HG02943 (cell line): ENCODE measurements at regions not wholly inside any gene's neighbourhood (a gene's known extent, or its start where the extent isn't known, plus 50 kb on each side); places are given as distances from the start of the nearest gene placed in this dataset.

ENCODE experiments used
- ATAC-seq: cut with Tn5 transposase; IDR thresholded peaks from one replicate; pipeline ENCODE4 v1.9.1; 2021; ENCODE audit warnings: mild to moderate bottlenecking, low read depth, moderate library complexity; ENCODE audit not compliant: unreplicated experiment

- no peak for ATAC-seq
These were observed 487.2 kb upstream of the SOX5 start for GRCh38 chr12:24436667-24437066.

DNA sequence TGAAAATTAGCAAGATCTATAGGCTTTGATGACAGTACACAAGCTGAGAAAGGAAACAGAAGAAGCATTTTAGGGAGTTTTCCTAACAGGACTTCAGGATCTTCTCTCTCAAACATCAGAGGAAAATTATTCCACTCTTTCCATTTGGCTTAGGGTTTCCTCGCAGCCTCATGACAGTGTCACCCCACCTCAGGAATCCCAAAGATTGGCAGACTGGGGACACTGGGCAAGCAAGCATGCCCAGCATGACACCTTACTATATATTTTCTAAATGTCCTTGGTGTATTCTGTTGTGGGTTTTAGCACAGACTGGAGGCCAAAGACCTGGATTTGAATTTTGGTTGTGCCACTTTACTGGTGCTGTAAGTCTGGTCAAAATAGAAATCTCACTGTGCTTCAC lies 482.4 kb upstream of the SOX5 start:
- ATAC-seq = no peak

- ATAC-seq = no peak
These were observed 478.3 kb upstream of the SOX5 start for GRCh38 chr12:24427776-24428175.

DNA sequence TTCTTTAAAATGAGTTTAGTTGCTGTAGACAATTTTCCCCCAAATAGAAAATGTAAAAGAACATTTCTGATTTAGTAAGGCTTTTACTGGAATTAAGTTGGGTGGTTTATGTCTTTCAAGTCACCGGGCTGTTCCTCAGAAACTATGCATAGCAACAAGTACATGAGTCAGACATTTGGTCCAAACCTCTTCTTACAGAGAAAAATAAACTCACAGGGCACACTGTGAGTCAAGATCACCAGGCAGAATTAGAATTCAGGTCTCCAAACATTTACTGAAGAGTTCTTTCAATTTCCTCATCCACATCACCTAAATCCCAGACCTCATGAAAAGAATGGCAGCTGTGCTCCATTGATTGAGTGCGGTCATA lies 476.1 kb upstream of the SOX5 start:
- ATAC-seq = no peak

- ATAC-seq = no peak
These were observed 475.6 kb upstream of the SOX5 start for GRCh38 chr12:24424889-24425600.

DNA sequence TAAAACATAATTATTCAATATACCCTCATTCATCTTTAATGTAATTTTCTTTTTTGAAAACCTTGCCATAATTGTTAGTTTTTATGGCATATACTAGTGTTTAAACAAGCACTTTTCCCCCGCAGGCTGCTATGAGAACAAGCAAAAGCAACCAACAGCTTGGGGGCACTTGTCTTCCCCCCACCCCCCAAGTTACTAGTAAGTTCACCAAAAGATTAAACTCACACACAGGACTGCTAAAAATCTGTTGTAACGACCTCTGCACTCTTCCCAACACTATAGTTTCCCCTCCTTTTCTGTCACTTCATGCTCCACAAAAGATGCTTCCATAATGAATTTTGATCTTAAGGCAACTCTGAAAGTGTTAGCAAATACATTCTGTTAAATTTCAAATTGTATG lies 474.9 kb upstream of the SOX5 start:
- ATAC-seq = no peak

GRCh38 chr12:24423611-24424010 lies 474.1 kb upstream of the SOX5 start:
- ATAC-seq = no peak

GRCh38 chr12:24421759-24422158 lies 472.3 kb upstream of the SOX5 start:
- ATAC-seq = no peak

GRCh38 chr12:24418157-24418556 lies 468.7 kb upstream of the SOX5 start:
- no peak for ATAC-seq

DNA sequence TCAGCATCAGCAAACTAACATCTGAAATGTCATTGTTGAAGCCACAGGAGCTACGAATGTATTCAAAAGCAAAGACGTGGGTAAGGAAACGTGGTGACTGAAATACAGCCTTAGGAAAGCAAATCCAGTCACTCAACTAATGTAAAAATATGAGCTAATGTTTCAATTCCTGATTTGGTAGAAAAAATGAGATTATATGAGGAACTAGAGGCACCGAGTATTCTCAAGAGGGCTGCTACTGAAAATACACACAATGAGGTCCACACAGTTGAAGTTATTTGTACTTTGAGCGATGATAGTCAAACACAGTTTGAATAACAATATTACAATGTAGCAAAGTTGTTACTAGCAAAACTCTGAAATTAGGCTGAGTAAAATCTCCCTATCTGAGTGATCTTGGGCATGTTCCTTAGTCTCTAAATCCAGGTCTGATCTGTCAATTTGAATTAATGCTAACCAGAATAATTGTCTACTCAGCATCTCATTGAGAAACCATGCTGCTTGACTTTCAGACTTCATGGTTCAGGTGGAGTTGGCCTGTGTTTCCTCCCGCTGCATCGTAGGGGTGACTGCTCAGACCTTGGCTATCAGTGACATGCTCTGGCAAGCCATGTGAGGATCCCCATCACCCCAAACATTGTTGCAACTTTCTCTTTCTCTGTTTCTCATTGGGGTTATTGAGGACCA lies 467.1 kb upstream of the SOX5 start:
- no peak for ATAC-seq

- ATAC-seq = no peak
These were observed 466.5 kb upstream of the SOX5 start for GRCh38 chr12:24415934-24416333.

GRCh38 chr12:24414480-24414879 lies 465.0 kb upstream of the SOX5 start:
- no peak for ATAC-seq

GRCh38 chr12:24411948-24412347 lies 462.5 kb upstream of the SOX5 start:
- no peak for ATAC-seq

DNA sequence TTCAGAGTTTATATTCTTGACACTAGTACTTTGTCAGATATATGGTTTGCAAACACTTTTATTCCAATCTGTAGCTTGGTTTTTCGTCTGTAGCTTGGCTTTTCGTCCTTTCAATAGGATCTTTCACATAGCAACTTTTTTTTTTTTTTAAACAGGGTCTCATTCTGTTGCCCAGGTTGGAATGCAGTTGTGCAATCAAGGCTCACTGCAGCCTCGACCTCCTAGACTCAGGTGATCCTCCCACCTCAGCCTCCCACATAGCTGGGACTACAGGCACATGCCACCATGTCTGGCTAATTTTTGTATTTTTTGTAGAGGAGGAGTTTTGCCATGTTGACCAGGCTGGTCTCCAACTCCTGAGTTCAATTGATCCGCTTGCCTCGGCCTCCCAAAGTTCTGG lies 460.4 kb upstream of the SOX5 start:
- ATAC-seq = no peak

DNA sequence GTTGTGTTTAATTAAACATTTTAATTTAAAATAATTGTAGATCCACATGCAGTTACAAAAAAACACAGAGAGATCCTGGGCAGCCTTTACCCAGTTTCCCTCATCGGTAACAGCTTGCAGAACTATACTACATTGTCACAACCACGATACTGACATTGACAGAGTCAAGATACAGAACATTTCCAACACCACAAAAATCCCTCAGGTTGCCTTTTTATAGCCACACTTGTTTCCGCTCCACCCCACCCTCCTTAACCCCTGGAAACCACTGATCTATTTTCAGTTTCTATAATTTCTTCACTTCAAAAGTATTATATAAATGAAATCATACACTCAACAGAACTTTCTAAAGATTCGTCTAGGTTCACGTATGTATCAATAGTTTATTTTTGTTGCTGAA lies 458.8 kb upstream of the SOX5 start:
- no peak for ATAC-seq

DNA sequence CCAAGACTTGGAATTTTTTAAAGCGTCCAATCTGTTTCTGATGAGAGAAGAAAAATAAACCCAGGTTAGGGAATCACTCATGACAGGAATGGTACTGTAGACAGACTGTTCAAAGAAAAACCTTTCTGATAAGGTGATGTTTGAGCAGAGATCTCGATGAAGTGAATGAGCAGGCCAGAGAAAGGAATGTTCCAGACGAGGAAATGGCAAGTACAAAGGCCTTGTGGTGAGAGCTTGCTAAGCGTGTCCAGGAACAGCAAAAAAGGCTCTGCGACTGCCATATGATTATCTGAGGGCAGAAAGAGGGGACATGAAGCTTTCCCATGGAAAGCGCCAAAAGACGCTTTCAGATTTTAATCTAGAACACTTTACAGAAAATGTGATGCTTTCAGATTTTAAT lies 458.4 kb upstream of the SOX5 start:
- no peak for ATAC-seq

GRCh38 chr12:24404086-24404815 lies 454.8 kb upstream of the SOX5 start:
- no peak for ATAC-seq

- no peak for ATAC-seq
These were observed 451.1 kb upstream of the SOX5 start for GRCh38 chr12:24400533-24400932.

DNA sequence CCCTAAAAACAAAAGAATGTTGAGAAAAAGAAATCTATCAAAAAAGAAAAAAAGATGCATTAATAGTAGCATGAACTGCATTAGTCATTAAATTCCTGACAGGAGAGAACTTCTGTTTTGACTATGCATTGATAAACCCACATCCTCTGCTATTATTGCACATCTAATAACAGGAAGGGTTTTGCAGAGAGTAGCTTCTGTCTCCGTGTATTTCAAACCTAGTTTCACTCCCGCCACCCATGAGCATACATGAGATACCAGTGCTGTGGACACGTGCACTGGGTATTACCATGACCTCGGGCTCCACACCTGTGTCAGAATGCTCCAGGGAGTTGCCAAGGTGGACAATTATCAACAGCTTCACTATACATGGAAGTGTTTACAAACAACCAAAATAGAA lies 449.1 kb upstream of the SOX5 start:
- ATAC-seq = peak; percentile 82

DNA sequence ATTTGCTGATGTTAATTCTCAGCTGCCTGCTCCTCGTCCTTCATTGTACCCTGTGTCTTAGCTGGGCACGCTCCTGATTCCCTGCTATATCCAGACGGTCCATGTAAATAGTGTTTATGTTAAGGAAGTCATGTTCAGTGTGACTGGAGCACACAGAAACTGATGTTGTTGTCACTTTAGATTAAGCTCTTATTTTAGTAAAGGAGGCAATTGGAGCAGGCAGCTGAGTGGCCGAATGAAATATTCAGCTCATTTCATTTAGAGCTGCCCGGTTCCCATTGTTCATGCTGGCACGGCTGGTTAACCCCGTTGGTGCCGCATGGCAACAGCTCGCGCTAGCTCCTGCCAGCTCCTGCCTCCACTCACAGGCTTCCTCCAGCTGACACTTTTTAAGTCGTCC lies 446.8 kb upstream of the SOX5 start:
- ATAC-seq = no peak

DNA sequence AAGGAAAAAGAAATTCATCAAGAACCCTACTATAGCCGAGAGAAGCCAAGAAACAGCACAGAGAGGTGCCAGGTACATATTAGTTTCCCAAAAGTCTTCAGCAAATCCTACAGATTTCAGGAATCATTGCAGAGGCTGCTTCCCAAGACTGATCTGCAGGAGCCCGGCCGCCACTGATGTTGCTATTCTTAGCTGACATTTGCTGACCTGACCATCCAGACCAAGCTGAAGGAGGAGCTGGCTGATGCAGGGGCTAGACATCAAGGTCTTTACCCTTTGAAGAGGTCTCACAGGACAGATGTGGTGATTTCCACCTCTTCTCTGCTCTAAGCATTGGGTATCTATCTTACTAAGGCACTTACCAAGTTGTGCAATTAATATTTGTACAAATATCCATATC lies 444.8 kb upstream of the SOX5 start:
- no peak for ATAC-seq

DNA sequence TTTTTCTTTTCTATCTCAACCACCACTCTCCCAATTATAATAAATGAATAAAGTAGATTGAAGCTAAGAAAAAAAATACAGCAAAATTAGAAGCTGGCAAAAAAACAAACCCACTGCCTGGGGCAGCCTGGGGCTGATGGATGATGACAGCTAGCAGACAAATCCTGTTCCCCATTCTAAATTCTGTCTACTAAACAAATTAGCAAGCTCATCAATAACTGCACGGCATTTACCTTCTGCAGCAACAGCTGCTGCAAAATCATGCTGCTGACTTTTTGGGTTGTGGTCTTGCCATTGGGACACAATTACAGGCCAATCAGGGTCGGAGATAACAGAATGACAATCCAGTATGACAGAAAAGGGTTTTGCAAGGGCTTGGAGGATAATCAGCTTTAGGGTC lies 443.6 kb upstream of the SOX5 start:
- no peak for ATAC-seq
